ENCODE measurements at regions not wholly inside any gene's neighbourhood (a gene's known extent, or its start where the extent isn't known, plus 50 kb on each side); places are given as distances from the start of the nearest gene placed in this dataset.

- H3K4me1 ChIP-seq (ENCODE audit: insufficient read depth, low read length, poor library complexity, severe bottlenecking), result no peaks in the 10 kb centered on the region
- TF ChIP-seq CTCF (conservative IDR thresholded peaks at IDR 0.05; ENCODE audit: low read length) (no peak), EZH2phosphoT487 (IDR thresholded peaks at IDR 0.05; ENCODE audit: borderline replicate concordance, low read depth, low read length) (no peak)
- H3K4me2 ChIP-seq (ENCODE audit: low read length), result no peak overlapping the region
- no peak overlapping the region for H2AFZ ChIP-seq (ENCODE audit: low read length)
- no peaks in the 10 kb centered on the region for H3K79me2 ChIP-seq (ENCODE audit: insufficient read depth, low read depth, low read length)
- no peaks in the 10 kb centered on the region for H3K9me3 ChIP-seq (ENCODE audit: low read length)
- BruUV-seq (replicated peaks), result no TSS peak
- POLR2A ChIA-PET, result no interaction called here
- intact Hi-C loops (cut with micrococcal nuclease; ENCODE audit: unreplicated experiment), result no loop called here
- no peaks in the 10 kb centered on the region for H4K20me1 ChIP-seq (ENCODE audit: insufficient read depth, low read length)
- no peaks in the 10 kb centered on the region for H3K36me3 ChIP-seq (ENCODE audit: insufficient read depth, low read length)
- no peak overlapping the region for H3K4me3 ChIP-seq (ENCODE audit: low read depth, low read length, poor library complexity, severe bottlenecking)
- no peak overlapping the region for H3K27ac ChIP-seq (ENCODE audit: low read depth, low read length, poor library complexity, severe bottlenecking)
- DNase-seq (ENCODE audit: low spot score), result no peak
- CTCF ChIA-PET (ENCODE audit: unreplicated experiment), result no interaction called here
- H3K9me2 ChIP-seq (ENCODE audit: insufficient read depth, low read length), result no peaks in the 10 kb centered on the region
Measured at GRCh38 chr10:106011250-106011649, 1153.3 kb downstream of the SORCS1 start.

GRCh38 chr10:106000721-106001120 is 1163.8 kb downstream of the SORCS1 start:
- Histone ChIP-seq H3K36me3 (ENCODE audit: insufficient read depth, low read length) (no peaks in the 10 kb centered on the region), H3K9me2 (ENCODE audit: insufficient read depth, low read length) (no peaks in the 10 kb centered on the region), H4K20me1 (ENCODE audit: insufficient read depth, low read length) (no peaks in the 10 kb centered on the region; the same call in 1 of the 2 replicates), H3K27ac (ENCODE audit: low read depth, low read length, poor library complexity, severe bottlenecking) (no peak overlapping the region), H2AFZ (ENCODE audit: low read length) (no peak overlapping the region), H3K4me3 (ENCODE audit: low read depth, low read length, poor library complexity, severe bottlenecking) (no peak overlapping the region), H3K4me2 (ENCODE audit: low read length) (no peak overlapping the region), H3K9me3 (ENCODE audit: low read length) (no peaks in the 10 kb centered on the region), H3K79me2 (ENCODE audit: insufficient read depth, low read depth, low read length) (no peaks in the 10 kb centered on the region), H3K4me1 (ENCODE audit: insufficient read depth, low read length, poor library complexity, severe bottlenecking) (no peaks in the 10 kb centered on the region)
- POLR2A ChIA-PET, result no interaction called here
- DNase-seq (ENCODE audit: low spot score), result no peak
- intact Hi-C loops (cut with micrococcal nuclease; ENCODE audit: unreplicated experiment), result no loop called here
- CTCF ChIA-PET (ENCODE audit: unreplicated experiment), result no interaction called here
- BruUV-seq (replicated peaks), result no TSS peak
- TF ChIP-seq EZH2phosphoT487 (IDR thresholded peaks at IDR 0.05; ENCODE audit: borderline replicate concordance, low read depth, low read length), result no peak
- no peak for TF ChIP-seq CTCF (conservative IDR thresholded peaks at IDR 0.05; ENCODE audit: low read length)

- H3K79me2 ChIP-seq (ENCODE audit: insufficient read depth, low read depth, low read length), result no peaks in the 10 kb centered on the region
- no peak for DNase-seq (ENCODE audit: low spot score)
- H3K4me2 ChIP-seq (ENCODE audit: low read length), result no peak overlapping the region
- no peaks in the 10 kb centered on the region for H3K9me3 ChIP-seq (ENCODE audit: low read length)
- no peaks in the 10 kb centered on the region for H3K36me3 ChIP-seq (ENCODE audit: insufficient read depth, low read length)
- H4K20me1 ChIP-seq (ENCODE audit: insufficient read depth, low read length), result no peaks in the 10 kb centered on the region
- TF ChIP-seq EZH2phosphoT487 (IDR thresholded peaks at IDR 0.05; ENCODE audit: borderline replicate concordance, low read depth, low read length) (no peak), CTCF (conservative IDR thresholded peaks at IDR 0.05; ENCODE audit: low read length) (no peak)
- no peak overlapping the region for H3K4me3 ChIP-seq (ENCODE audit: low read depth, low read length, poor library complexity, severe bottlenecking)
- H3K27ac ChIP-seq (ENCODE audit: low read depth, low read length, poor library complexity, severe bottlenecking), result no peak overlapping the region
- CTCF ChIA-PET (ENCODE audit: unreplicated experiment), result no interaction called here
- no peaks in the 10 kb centered on the region for H3K9me2 ChIP-seq (ENCODE audit: insufficient read depth, low read length)
- POLR2A ChIA-PET, result no interaction called here
- H2AFZ ChIP-seq (ENCODE audit: low read length), result no peak overlapping the region
- H3K4me1 ChIP-seq (ENCODE audit: insufficient read depth, low read length, poor library complexity, severe bottlenecking), result no peaks in the 10 kb centered on the region
- BruUV-seq (replicated peaks), result no TSS peak
- intact Hi-C loops (cut with micrococcal nuclease; ENCODE audit: unreplicated experiment), result no loop called here
Measured at GRCh38 chr10:105993609-105994008, 1170.9 kb downstream of the SORCS1 start.
